Right lobe of liver (tissue), 6 donors: ENCODE measurements at regions not wholly inside any gene's neighbourhood (a gene's known extent, or its start where the extent isn't known, plus 50 kb on each side); places are given as distances from the start of the nearest gene placed in this dataset.
A peak's percentile ranks its signal among the peaks of the same experiment; 100 is the strongest.

Source experiments
- ATAC-seq, 4 donors: fragments of 200-7000 bp; cut with Tn5 transposase; one replicate each; pipeline ENCODE4 v1.9.1; 2020; ENCODE audit warnings: mild to moderate bottlenecking in 4 of 4, moderate library complexity in 4 of 4
- DNase-seq, 3 donors: peaks; one replicate each; pipeline ENCODE4 v3.0.0-alpha.2; 2020
- H3K27ac ChIP-seq, 3 donors: fragments of 200-600 bp; one replicate each; pipeline ENCODE4 v1.8.0; 2022
- H3K27me3 ChIP-seq, 2 donors: fragments of 200-600 bp; one replicate each; pipeline ENCODE4 v1.8.0; 2022
- H3K36me3 ChIP-seq, 4 donors: fragments of 200-600 bp; sonication (generic) in 1 of 4; one replicate each; pipeline versions ENCODE4 v1.5.1 to v1.8.0; 2017 to 2022; ENCODE audit warnings: control low read depth in 1 of 4
- H3K4me1 ChIP-seq, 4 donors: fragments of 200-600 bp; sonication (generic) in 1 of 4; one replicate each; pipeline versions ENCODE4 v1.5.1 to v1.8.0; 2017 to 2022; ENCODE audit warnings: control low read depth in 1 of 4
- H3K4me3 ChIP-seq, 3 donors: fragments of 200-600 bp; one replicate each; pipeline ENCODE4 v1.8.0; 2022
- H3K9me3 ChIP-seq, 4 donors: fragments of 200-600 bp; sonication (generic) in 1 of 4; one replicate each; pipeline versions ENCODE4 v1.5.1 to v1.8.0; 2017 to 2022; ENCODE audit warnings: control low read depth in 1 of 4
- POLR2A ChIP-seq: fragments of 450-650 bp; IDR thresholded peaks from one replicate; pipeline ENCODE4 v1.6.1; 2017; ENCODE audit warnings: antibody characterized with exemption, mild to moderate bottlenecking
- WGBS: methylation state at CpG from one replicate; pipeline ENCODE4 v1.1.6; 2018; ENCODE audit warnings: low coverage, low lambda C conversion rate; ENCODE audit not compliant: insufficient coverage; ENCODE audit errors: missing lambda C conversion rate; 5-methylcytosine and 5-hydroxymethylcytosine counted together
- intact Hi-C, 2 donors: fragments of 100-400 bp; cut with DNase I; formaldehyde crosslinking; loops; one replicate each; pipeline versions ENCODE4 v1.11.2 to v1.14.1; 2022
- TF ChIP-seq, protein P1 (sequence below), 4 donors: fragments of 200-600 bp in 3 of 4; fragments of 450-650 bp in 1 of 4; IDR thresholded peaks; one replicate each; pipeline versions ENCODE4 v1.5.1 to v1.8.0; 2016 to 2022; ENCODE audit warnings: antibody characterized with exemption in 4 of 4, mild to moderate bottlenecking in 2 of 4
- donor health status: DM: no; HTN: yes; CAD: no.
- donor health status: DM: no; HTN: no; CAD: no.
- donor health status: DM: no; HTN: no; CAD: no.
- donor health status: DM: no; HTN: yes; CAD: no.
- donor health status: DM: no; HTN: yes; CAD: no.

DNA sequence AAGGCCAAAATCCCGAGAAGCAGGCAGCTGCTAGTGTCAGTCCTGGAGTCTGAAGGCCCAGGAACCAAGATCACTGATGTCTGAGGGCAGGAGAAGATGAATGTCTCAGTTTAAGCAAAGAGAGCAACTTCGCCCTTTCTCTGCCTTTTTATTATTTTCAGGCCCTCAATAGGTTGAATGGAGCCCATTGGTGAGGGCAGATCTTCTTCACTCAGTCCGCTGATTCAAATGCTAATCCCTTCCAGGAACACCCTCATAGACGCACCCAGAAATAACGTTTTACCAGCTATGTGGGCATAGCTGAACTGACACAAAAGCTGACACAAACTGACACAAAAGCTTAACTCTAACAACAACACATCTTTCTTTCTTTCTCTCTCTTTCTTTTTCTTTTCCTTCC is 78.0 kb upstream of the KCNJ3 start:
- intact Hi-C loops = no loop called here
- TF ChIP-seq, protein P1, sequence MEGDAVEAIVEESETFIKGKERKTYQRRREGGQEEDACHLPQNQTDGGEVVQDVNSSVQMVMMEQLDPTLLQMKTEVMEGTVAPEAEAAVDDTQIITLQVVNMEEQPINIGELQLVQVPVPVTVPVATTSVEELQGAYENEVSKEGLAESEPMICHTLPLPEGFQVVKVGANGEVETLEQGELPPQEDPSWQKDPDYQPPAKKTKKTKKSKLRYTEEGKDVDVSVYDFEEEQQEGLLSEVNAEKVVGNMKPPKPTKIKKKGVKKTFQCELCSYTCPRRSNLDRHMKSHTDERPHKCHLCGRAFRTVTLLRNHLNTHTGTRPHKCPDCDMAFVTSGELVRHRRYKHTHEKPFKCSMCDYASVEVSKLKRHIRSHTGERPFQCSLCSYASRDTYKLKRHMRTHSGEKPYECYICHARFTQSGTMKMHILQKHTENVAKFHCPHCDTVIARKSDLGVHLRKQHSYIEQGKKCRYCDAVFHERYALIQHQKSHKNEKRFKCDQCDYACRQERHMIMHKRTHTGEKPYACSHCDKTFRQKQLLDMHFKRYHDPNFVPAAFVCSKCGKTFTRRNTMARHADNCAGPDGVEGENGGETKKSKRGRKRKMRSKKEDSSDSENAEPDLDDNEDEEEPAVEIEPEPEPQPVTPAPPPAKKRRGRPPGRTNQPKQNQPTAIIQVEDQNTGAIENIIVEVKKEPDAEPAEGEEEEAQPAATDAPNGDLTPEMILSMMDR (IDR thresholded peaks at IDR 0.05) = no peak
- TF ChIP-seq POLR2A = no peak
- WGBS = 80% methylated on average over 5 of the region's 5 CpGs
- H3K9me3 ChIP-seq = no peaks in the 10 kb centered on the region
- no peak for DNase-seq
- ATAC-seq = no peak
- no peak overlapping the region for H3K27ac ChIP-seq
- H3K27me3 ChIP-seq = no peaks in the 10 kb centered on the region
- no peaks in the 10 kb centered on the region for H3K36me3 ChIP-seq
- H3K4me1 ChIP-seq = peaks cover 0 to under 1% (median 0%) of the 10 kb centered on the region in 4 donors
- no peak overlapping the region for H3K4me3 ChIP-seq

DNA sequence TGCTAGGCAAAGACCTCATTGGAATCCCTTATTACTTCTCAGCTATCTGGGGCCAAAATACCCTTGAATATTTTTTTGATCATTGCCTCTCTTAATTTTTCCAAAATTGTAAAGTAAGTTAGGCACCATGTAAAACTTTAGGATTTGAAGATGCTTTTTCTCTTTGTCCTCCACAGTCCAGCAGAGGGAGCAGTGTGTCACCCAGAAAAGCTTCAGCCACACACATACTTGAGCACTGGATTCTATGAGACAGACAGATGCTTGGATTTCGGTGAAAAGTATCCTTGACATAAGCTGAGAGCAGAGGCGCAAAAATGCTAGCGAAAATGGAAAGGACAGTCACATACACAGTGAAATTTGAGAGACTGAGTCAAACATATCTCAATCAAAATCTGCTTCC is 74.7 kb upstream of the KCNJ3 start:
- ATAC-seq (peak; percentile 87 to 90 (median 89)), DNase-seq (peak in 1 of 3 donors; percentile 54)
- Histone ChIP-seq H3K4me3 (no peak overlapping the region), H3K27ac (no peak overlapping the region), H3K4me1 (no peaks in the 10 kb centered on the region), H3K27me3 (no peaks in the 10 kb centered on the region), H3K9me3 (no peaks in the 10 kb centered on the region), H3K36me3 (no peaks in the 10 kb centered on the region)
- TF ChIP-seq, protein P1 (IDR thresholded peaks at IDR 0.05) = peak; percentile 53 to 79 (median 76)
- TF ChIP-seq POLR2A = no peak
- WGBS = 19% methylated on average over 3 of the region's 3 CpGs
- intact Hi-C loops = no loop called here

DNA sequence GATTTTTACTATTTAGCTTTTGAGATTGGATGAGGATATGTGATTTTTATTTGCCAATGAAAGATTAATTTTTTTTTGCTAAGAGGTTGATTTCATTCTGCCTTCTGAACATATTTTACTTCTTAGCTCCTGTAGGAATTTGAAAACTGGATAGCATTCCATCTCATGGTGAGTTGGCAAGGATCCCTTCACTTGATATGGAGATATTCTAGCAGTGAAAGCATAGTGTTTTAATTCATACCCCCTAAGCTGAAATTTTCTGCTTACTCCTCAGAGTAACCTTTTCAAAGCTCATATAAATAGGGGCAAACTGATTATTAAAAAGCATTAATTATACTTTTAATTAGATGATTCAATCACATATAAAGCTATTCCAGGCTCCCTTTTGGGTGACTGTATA is 61.0 kb upstream of the KCNJ3 start:
- ATAC-seq = no peak
- Histone ChIP-seq H3K4me1 (no peaks in the 10 kb centered on the region), H3K36me3 (no peaks in the 10 kb centered on the region), H3K27me3 (no peaks in the 10 kb centered on the region), H3K4me3 (no peak overlapping the region), H3K9me3 (no peaks in the 10 kb centered on the region), H3K27ac (no peak overlapping the region)
- no peak for TF ChIP-seq POLR2A
- TF ChIP-seq, protein P1 (IDR thresholded peaks at IDR 0.05) = no peak
- intact Hi-C loops = no loop called here
- no peak for DNase-seq

DNA sequence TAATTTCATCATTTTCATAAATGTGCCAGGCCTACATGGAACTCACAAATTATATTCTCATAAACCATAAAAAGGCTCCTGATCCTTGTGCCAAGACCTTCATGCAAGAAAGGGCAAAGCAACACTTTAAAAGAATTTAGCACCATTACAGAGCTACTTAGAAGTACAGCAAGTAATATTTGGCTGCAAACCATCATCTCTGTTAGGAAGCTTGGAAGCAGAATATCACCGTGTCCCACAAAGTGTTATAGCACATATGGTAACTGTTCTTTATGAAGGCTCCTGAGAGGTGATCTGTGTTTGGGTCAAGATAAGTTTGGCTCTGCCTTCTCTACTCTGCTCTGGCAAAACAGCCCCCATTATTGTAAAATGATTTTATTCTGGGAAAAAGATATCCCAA is 59.7 kb upstream of the KCNJ3 start:
- TF ChIP-seq POLR2A = no peak
- TF ChIP-seq, protein P1 (IDR thresholded peaks at IDR 0.05) = no peak
- Histone ChIP-seq H3K27ac (no peak overlapping the region), H3K27me3 (no peaks in the 10 kb centered on the region), H3K36me3 (no peaks in the 10 kb centered on the region), H3K4me3 (no peak overlapping the region), H3K9me3 (no peaks in the 10 kb centered on the region), H3K4me1 (no peaks in the 10 kb centered on the region)
- ATAC-seq = no peak
- WGBS = 100% methylated on average over 1 of the region's 1 CpG
- DNase-seq = no peak
- intact Hi-C loops = no loop called here

DNA sequence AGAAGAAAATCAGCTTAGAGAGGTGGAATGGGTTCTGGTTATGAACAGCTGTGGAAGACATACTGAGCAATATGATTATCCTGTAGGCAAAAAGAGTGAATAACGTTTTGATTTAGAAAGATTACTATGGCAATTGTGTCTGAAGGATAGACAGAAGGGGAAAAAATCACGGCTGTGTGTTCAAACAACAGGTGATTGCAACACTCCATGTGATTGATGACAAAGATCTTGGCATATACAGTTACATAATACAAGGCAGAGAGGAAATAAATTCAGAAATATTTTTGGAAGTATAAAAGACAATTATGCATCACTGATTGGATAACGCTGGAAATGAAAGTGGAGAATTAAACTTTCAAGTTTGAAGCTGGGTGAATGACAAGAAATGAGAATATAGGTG is 58.5 kb upstream of the KCNJ3 start:
- Histone ChIP-seq H3K9me3 (no peaks in the 10 kb centered on the region), H3K36me3 (no peaks in the 10 kb centered on the region), H3K4me3 (no peak overlapping the region), H3K27me3 (no peaks in the 10 kb centered on the region), H3K4me1 (no peaks in the 10 kb centered on the region), H3K27ac (no peak overlapping the region)
- intact Hi-C loops = no loop called here
- DNase-seq = no peak
- 35% methylated on average over 3 of the region's 3 CpGs for WGBS
- TF ChIP-seq, protein P1 (IDR thresholded peaks at IDR 0.05) = no peak
- no peak for TF ChIP-seq POLR2A
- peak in 3 of 4 donors; percentile 34 to 53 (median 36) for ATAC-seq
